SK-N-MC (cell line): ENCODE measurements at regions not wholly inside any gene's neighbourhood (a gene's known extent, or its start where the extent isn't known, plus 50 kb on each side); places are given as distances from the start of the nearest gene placed in this dataset.
A peak's percentile ranks its signal among the peaks of the same experiment; 100 is the strongest.

Experiments used
- DNase-seq: peaks from one replicate; pipeline ENCODE4 v3.0.0-alpha.2; 2011; ENCODE audit warnings: low read depth, low spot score
- H3K27ac ChIP-seq: fragments of 200-600 bp; sonication (generic); 2 replicates; pipeline ENCODE4 v1.5.1; 2016; ENCODE audit warnings: mixed run types
- H3K36me3 ChIP-seq: fragments of 200-600 bp; sonication (generic); 2 replicates; pipeline ENCODE4 v1.6.1; 2017; ENCODE audit warnings: antibody characterized with exemption, low read length, mixed read lengths; ENCODE audit not compliant: insufficient read depth
- H3K4me3 ChIP-seq: fragments of 200-600 bp; sonication (generic); 2 replicates; pipeline ENCODE4 v1.5.1; 2016
- H3K9ac ChIP-seq: fragments of 200-600 bp; sonication (generic); 2 replicates; pipeline ENCODE4 v1.8.0; 2017; ENCODE audit warnings: mixed run types, mixed read lengths; ENCODE audit not compliant: insufficient read length
- H3K9me3 ChIP-seq: fragments of 200-600 bp; sonication (generic); 2 replicates; pipeline ENCODE4 v1.6.1; 2017; ENCODE audit warnings: low read depth, mild to moderate bottlenecking, antibody characterized with exemption, low read length, moderate library complexity, mixed read lengths
- EZH2 ChIP-seq: fragments of 200-600 bp; sonication (generic); IDR thresholded peaks from one replicate; pipeline ENCODE4 v1.6.1; 2017; ENCODE audit warnings: antibody characterized with exemption
- FOXP2 ChIP-seq: optimal IDR thresholded peaks from 2 replicates; pipeline ENCODE3; 2011; ENCODE audit warnings: mild to moderate bottlenecking, moderate library complexity; ENCODE audit not compliant: insufficient read depth; ENCODE audit errors: extremely low read length, control extremely low read depth
- POLR2AphosphoS5 ChIP-seq: IDR thresholded peaks from 2 replicates; pipeline ENCODE4 v1.6.1; 2012; ENCODE audit warnings: mild to moderate bottlenecking, low read depth, low read length, borderline replicate concordance

DNA sequence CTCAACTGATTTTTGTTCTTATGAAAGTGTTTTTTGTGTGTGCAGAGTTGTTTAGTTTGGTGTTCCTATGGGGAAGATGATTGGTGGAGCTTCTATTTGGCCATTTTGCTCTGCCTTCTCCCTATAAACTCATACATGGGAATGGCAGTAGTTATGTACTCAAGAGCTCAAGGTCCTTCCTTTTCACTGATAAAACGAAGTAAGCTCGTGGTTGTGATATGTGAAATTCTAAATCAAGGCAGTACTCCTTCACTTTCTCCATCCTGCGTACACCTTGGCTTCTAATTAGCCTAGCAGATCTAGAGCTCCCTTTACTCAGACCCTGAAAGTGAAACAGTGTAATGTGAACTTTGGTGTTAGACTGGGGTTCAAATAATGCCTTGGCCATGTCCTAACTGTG, 159.3 kb upstream of the TNC start:
- H3K9me3 ChIP-seq = no peaks in the 10 kb centered on the region
- no peak overlapping the region for H3K4me3 ChIP-seq
- H3K36me3 ChIP-seq = no peaks in the 10 kb centered on the region
- H3K9ac ChIP-seq = no peak overlapping the region
- no peak for TF ChIP-seq EZH2
- no peak for TF ChIP-seq FOXP2
- no peak for DNase-seq
- H3K27ac ChIP-seq = no peak overlapping the region

DNA sequence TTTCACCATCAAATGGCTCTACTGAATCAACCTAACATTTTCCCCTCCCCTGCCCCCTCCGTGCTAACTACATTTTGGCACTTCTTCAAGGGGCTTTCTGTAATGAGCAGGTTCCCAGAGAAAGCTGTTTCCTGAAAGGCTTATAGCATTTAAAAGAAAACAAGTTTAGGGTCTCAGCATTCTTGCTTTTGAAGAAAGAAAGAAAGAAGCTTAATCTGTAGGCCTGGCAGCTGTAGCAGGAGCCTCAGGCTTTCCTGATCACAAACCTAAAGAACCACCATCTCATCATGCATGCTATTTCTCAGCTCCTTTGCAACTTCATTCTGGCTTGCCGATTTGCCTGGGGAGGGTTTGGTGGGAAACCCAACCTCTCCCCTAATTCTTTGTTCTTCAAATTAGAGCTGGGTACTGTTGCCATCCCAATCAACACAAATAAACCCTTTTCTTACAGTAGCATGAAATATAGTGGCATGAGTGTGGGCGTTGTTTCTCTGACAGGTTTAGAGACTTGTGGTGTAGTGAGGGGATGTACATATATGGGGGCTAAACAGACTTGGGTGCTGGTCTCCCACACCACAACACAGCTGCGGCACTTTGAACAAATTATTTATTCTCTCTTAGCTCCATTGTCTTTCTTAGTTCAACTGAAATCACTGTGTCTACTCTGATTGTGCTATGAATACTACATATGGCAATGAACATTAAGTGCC, 160.5 kb upstream of the TNC start:
- DNase-seq = peak; percentile 34
- Histone ChIP-seq H3K9ac (no peak overlapping the region), H3K9me3 (no peaks in the 10 kb centered on the region), H3K4me3 (no peak overlapping the region), H3K27ac (peak overlapping the region; percentile 76; the same call in 1 of the 2 replicates), H3K36me3 (no peaks in the 10 kb centered on the region)
- TF ChIP-seq POLR2AphosphoS5 = no peak
- TF ChIP-seq FOXP2 = no peak
- TF ChIP-seq EZH2 = no peak

DNA sequence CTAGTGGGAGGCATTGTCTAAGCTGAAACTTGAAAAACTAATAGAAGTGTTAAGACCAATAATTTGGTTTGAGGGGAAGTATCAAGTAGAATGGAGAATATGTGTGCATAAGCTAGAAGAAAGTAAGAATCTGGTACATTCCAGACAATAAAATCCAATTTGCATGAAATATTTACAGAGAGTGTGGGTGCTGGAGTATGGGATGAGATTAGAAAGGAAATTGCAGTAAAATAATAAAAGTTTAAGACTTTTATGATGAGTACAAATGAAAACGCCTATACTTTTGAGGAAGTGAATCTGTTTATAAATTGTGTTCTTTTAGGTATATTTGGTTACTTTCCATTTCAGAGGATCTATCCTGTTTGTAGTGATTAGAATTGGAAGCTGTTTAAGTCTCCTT, 165.4 kb upstream of the TNC start:
- Histone ChIP-seq H3K27ac (no peak overlapping the region), H3K36me3 (no peaks in the 10 kb centered on the region), H3K4me3 (no peak overlapping the region), H3K9me3 (no peaks in the 10 kb centered on the region), H3K9ac (no peak overlapping the region)
- no peak for TF ChIP-seq FOXP2
- DNase-seq = no peak

DNA sequence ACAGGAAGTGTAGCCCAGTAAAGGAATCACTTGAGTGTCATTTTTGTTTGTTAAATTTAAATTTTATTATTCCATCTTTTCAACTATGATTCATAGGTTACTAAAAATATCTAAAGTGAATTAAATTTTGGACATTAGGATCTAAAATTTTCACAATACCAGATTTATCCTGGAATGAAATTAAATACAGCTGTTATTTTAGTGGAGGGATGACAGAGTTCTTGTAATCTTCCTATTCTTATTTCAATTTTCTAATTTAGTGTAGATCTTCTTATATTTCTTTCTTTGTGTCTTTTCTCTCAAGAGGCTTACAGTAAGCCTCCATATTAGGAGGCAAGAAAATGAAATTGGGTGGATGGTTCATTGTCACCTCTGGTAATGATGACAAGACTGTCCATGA, 167.9 kb upstream of the TNC start:
- Histone ChIP-seq H3K9ac (no peak overlapping the region), H3K27ac (no peak overlapping the region), H3K36me3 (no peaks in the 10 kb centered on the region), H3K4me3 (no peak overlapping the region), H3K9me3 (no peaks in the 10 kb centered on the region)
- TF ChIP-seq FOXP2 (no peak), POLR2AphosphoS5 (no peak), EZH2 (no peak)
- DNase-seq = no peak

DNA sequence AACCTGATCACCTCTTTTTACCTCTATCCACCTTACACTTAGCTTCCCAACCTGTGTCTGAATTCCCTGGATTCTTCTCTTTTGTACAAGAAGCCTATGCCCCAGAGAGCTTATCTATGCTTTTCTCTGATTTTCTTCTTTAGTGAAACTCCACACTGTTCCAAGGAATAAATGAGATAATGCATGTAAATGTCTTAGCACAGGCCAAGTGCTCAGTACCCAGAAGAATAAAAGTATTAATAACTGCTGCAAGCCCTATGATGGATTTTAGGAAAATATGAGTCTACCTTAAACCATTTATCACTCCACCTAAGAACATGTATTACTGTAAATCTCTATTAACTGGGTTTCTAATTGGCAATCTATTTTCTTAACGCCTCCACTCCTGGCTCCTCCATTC, 168.5 kb upstream of the TNC start:
- TF ChIP-seq EZH2 (no peak), POLR2AphosphoS5 (no peak), FOXP2 (no peak)
- no peaks in the 10 kb centered on the region for H3K36me3 ChIP-seq
- no peak for DNase-seq
- H3K4me3 ChIP-seq = no peak overlapping the region
- no peak overlapping the region for H3K9ac ChIP-seq
- no peak overlapping the region for H3K27ac ChIP-seq
- H3K9me3 ChIP-seq = no peaks in the 10 kb centered on the region

DNA sequence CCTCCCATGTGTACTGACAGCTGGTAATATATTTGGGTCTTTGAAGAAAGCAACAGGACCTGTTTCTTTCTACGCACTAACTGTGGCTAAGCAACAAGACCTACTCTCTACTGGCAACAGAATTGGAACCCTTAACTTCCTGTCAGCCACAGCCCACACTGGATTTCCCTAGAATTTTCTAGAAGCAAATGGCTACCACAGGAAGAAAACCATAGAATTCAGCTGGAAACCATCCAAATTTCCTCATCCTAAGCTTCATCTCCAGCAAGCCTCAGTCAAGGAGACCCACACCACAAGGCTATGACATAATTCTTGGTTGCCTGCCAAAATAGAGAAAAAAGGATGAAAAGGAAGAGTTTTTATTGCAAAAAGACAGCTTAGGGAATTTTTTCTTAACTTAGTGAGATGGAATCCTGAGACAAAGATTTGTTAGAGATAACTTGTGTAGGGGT, 171.8 kb upstream of the TNC start:
- Histone ChIP-seq H3K27ac (peak overlapping the region; percentile 66), H3K36me3 (no peaks in the 10 kb centered on the region), H3K4me3 (no peak overlapping the region), H3K9me3 (no peaks in the 10 kb centered on the region), H3K9ac (no peak overlapping the region)
- peak; percentile 99 for DNase-seq
- TF ChIP-seq FOXP2 = no peak
- no peak for TF ChIP-seq EZH2
- no peak for TF ChIP-seq POLR2AphosphoS5

DNA sequence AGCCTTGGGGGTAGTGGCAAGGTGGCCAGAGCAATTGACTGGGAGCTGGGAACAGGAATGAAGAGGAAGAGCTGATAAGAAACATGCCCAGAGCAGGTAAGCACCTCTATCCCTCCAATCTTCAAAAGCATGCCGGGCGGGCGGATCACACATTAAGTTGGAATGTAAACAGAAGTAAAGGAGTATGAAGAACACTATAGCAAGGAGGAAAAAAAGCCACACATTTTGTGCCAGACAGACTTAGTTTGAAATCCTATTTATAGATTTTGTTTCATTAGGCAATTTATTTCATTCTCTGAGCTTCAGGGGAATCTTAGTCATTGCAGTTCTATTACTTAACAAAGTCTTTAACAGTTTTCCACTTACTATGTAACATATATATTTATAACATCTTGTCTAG, 173.9 kb upstream of the TNC start:
- no peaks in the 10 kb centered on the region for H3K36me3 ChIP-seq
- H3K27ac ChIP-seq = no peak overlapping the region
- TF ChIP-seq EZH2 (no peak), FOXP2 (no peak), POLR2AphosphoS5 (no peak)
- H3K9ac ChIP-seq = no peak overlapping the region
- DNase-seq = no peak
- H3K4me3 ChIP-seq = no peak overlapping the region
- H3K9me3 ChIP-seq = no peaks in the 10 kb centered on the region

DNA sequence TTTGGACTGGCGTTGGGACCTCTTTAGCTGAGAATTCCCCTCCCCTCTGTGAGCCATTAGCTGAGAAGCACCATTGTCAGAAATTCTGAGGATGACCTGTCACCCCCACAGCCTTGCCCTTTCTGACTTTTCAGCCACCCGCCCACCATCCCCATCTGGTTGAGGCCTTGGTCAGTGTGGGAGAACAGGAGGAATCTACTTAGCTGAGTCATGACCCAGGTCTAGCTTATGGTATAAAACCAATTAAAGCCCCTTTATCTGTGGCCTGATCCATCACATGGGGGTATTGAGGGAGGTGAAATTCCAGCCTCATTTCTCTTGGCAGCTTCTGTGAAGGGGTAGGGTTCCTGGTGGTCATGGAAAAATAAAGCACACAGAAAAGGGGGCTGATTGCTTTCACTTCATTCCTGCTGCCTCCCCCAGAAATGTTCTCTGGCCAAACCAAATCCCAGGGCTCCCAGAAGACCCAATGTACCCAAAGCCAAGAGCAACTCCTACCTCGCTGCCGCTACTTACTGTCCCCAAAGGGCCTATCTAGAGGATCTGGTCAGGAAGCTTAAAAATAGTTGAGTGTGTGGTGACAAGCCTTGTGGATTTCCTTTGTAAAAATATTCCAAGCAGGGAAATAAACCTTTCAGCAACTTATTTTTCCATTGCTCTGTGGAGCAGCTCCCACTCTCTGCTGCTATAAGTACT, 174.8 kb upstream of the TNC start:
- Histone ChIP-seq H3K9ac (no peak overlapping the region), H3K36me3 (no peaks in the 10 kb centered on the region), H3K27ac (no peak overlapping the region), H3K9me3 (no peaks in the 10 kb centered on the region), H3K4me3 (no peak overlapping the region)
- TF ChIP-seq EZH2 (no peak), FOXP2 (no peak), POLR2AphosphoS5 (no peak)
- no peak for DNase-seq
